IMR-90 (cell line): ENCODE measurements at regions not wholly inside any gene's neighbourhood (a gene's known extent, or its start where the extent isn't known, plus 50 kb on each side); places are given as distances from the start of the nearest gene placed in this dataset.

Experiments used
- ATAC-seq: fragments of 200-7000 bp; cut with Tn5 transposase; 2 replicates; pipeline ENCODE4 v1.9.1; 2020; ENCODE audit warnings: low read depth, mild to moderate bottlenecking, moderate library complexity
- BruUV-seq: library from RNA; stranded (reverse); fragments of 400-500 nt; replicated peaks from 2 replicates; lab custom pipeline; 2021; lab: Mats Ljungman, UMichigan
- CTCF ChIA-PET: fragments of 300-600 bp; formaldehyde crosslinking; extraction: SDS; loops from one replicate; lab custom pipeline; 2021; ENCODE audit warnings: antibody characterized with exemption; lab: Yijun Ruan, JAX
- POLR2A ChIA-PET: fragments of 300-600 bp; sonication (Branson Sonifier 250); formaldehyde crosslinking; loops from one replicate; lab custom pipeline; 2022; ENCODE audit warnings: antibody characterized with exemption; ENCODE audit not compliant: unreplicated experiment; lab: Charles Lee
- DNase-seq: peaks from one replicate; pipeline ENCODE4 v3.0.0; 2013
- H2AFZ ChIP-seq: replicated peaks from 2 replicates; pipeline ENCODE3; 2013; ENCODE audit warnings: low read length, mild to moderate bottlenecking; ENCODE audit not compliant: poor library complexity
- H2AK5ac ChIP-seq: 2 replicates; pipeline ENCODE4 v1.6.1; 2013; ENCODE audit warnings: low read depth, low read length, inconsistent platforms
- H2AK9ac ChIP-seq: replicated peaks from 2 replicates; pipeline ENCODE3; 2013; ENCODE audit warnings: mild to moderate bottlenecking, low read depth, low read length, moderate library complexity; ENCODE audit not compliant: poor library complexity
- H2BK120ac ChIP-seq: 2 replicates; pipeline ENCODE4 v1.6.1; 2013; ENCODE audit warnings: low read depth, low read length, inconsistent platforms
- H2BK15ac ChIP-seq: 3 replicates; pipeline ENCODE4 v1.6.1; 2013; ENCODE audit warnings: low read depth, low read length, inconsistent platforms
- H2BK20ac ChIP-seq: 2 replicates; pipeline ENCODE4 v1.6.1; 2013; ENCODE audit warnings: low read depth, mild to moderate bottlenecking, inconsistent platforms, low read length, moderate library complexity
- H2BK5ac ChIP-seq: 2 replicates; pipeline ENCODE4 v1.6.1; 2013; ENCODE audit warnings: mild to moderate bottlenecking, low read depth, low read length, inconsistent platforms; ENCODE audit not compliant: poor library complexity, severe bottlenecking
- H3K14ac ChIP-seq: replicated peaks from 2 replicates; pipeline ENCODE4 v1.6.1; 2013; ENCODE audit warnings: low read depth, low read length, inconsistent platforms
- H3K18ac ChIP-seq: 2 replicates; pipeline ENCODE4 v1.6.1; 2013; ENCODE audit warnings: low read depth, low read length, control low read depth
- H3K23ac ChIP-seq: 2 replicates; pipeline ENCODE4 v1.6.1; 2013; ENCODE audit warnings: low read depth, low read length, inconsistent platforms
- H3K27ac ChIP-seq: 2 replicates; pipeline ENCODE4 v1.5.1; 2013; ENCODE audit warnings: mild to moderate bottlenecking, control low read depth, low read length; ENCODE audit not compliant: insufficient read depth
- H3K27me3 ChIP-seq: 2 replicates; pipeline ENCODE4 v1.6.1; 2013; ENCODE audit warnings: low read length; ENCODE audit not compliant: control insufficient read depth, insufficient read depth
- H3K36me3 ChIP-seq: 2 replicates; pipeline ENCODE4 v1.6.1; 2013; ENCODE audit warnings: low read length, mixed read lengths; ENCODE audit not compliant: control insufficient read depth, insufficient read depth
- H3K4ac ChIP-seq: 2 replicates; pipeline ENCODE4 v1.6.1; 2013; ENCODE audit warnings: low read depth, low read length, inconsistent platforms
- H3K4me1 ChIP-seq: 2 replicates; pipeline ENCODE4 v1.6.1; 2013; ENCODE audit warnings: low read length, mixed read lengths; ENCODE audit not compliant: control insufficient read depth, insufficient read depth
- H3K4me2 ChIP-seq: 2 replicates; pipeline ENCODE4 v1.6.1; 2013; ENCODE audit warnings: low read depth, mild to moderate bottlenecking, control low read depth, low read length, moderate library complexity
- H3K4me3 ChIP-seq: 2 replicates; pipeline ENCODE4 v1.5.1; 2013; ENCODE audit warnings: low read depth, mild to moderate bottlenecking, control low read depth, low read length, moderate library complexity; ENCODE audit not compliant: insufficient read depth
- H3K56ac ChIP-seq: 2 replicates; pipeline ENCODE4 v1.6.1; 2013; ENCODE audit warnings: low read length, inconsistent platforms; ENCODE audit not compliant: insufficient read depth; ENCODE audit errors: extremely low read depth
- H3K79me1 ChIP-seq, 2 experiments: 2 replicates each; pipeline ENCODE4 v1.6.1; 2013; ENCODE audit warnings: low read length in 2 of 2, inconsistent platforms in 1 of 2, low read depth in 1 of 2
- H3K9ac ChIP-seq: 2 replicates; pipeline ENCODE4 v1.6.1; 2013; ENCODE audit warnings: low read depth, low read length, control low read depth
- H3K9me1 ChIP-seq: 2 replicates; pipeline ENCODE4 v1.6.1; 2013; ENCODE audit warnings: low read length, inconsistent platforms; ENCODE audit not compliant: insufficient read depth
- H3K9me3 ChIP-seq: 2 replicates; pipeline ENCODE4 v1.6.1; 2013; ENCODE audit warnings: low read length; ENCODE audit not compliant: control insufficient read depth, insufficient read depth
- H4K20me1 ChIP-seq: 2 replicates; pipeline ENCODE4 v1.6.1; 2013; ENCODE audit warnings: low read length, inconsistent platforms; ENCODE audit not compliant: insufficient read depth
- H4K5ac ChIP-seq: 2 replicates; pipeline ENCODE4 v1.6.1; 2013; ENCODE audit warnings: mild to moderate bottlenecking, low read depth, low read length, control low read depth
- H4K8ac ChIP-seq, 2 experiments: 2 replicates each; pipeline ENCODE4 v1.6.1; 2013; ENCODE audit warnings: low read depth in 2 of 2, low read length in 2 of 2, control low read depth in 1 of 2, inconsistent platforms in 1 of 2
- H4K91ac ChIP-seq: 2 replicates; pipeline ENCODE4 v1.6.1; 2013; ENCODE audit warnings: low read depth, low read length, inconsistent platforms; ENCODE audit not compliant: insufficient read depth
- BHLHE40 ChIP-seq: fragments of 150-350 bp; IDR thresholded peaks from 2 replicates; pipeline ENCODE4 v1.6.1; 2016; ENCODE audit warnings: mild to moderate bottlenecking, low read depth, low read length
- CEBPB ChIP-seq: IDR thresholded peaks from 2 replicates; pipeline ENCODE4 v1.6.1; 2012; ENCODE audit warnings: low read depth, low read length, improper control_type of control experiment
- CHD1 ChIP-seq: IDR thresholded peaks from 2 replicates; pipeline ENCODE4 v1.6.1; 2012; ENCODE audit warnings: low read depth, low read length, improper control_type of control experiment
- FOS ChIP-seq: fragments of 150-350 bp; IDR thresholded peaks from 2 replicates; pipeline ENCODE4 v1.6.1; 2016; ENCODE audit warnings: low read depth, low read length
- MAFK ChIP-seq: IDR thresholded peaks from 2 replicates; pipeline ENCODE4 v1.6.1; 2012; ENCODE audit warnings: low read depth, low read length, improper control_type of control experiment
- MAZ ChIP-seq: IDR thresholded peaks from 2 replicates; pipeline ENCODE4 v1.6.1; 2012; ENCODE audit warnings: low read depth, mild to moderate bottlenecking, low read length, improper control_type of control experiment, moderate library complexity, borderline replicate concordance
- MXI1 ChIP-seq: IDR thresholded peaks from 2 replicates; pipeline ENCODE4 v1.6.1; 2012; ENCODE audit warnings: low read depth, mild to moderate bottlenecking, low read length, moderate library complexity, borderline replicate concordance
- NFE2L2 ChIP-seq: fragments of 150-350 bp; IDR thresholded peaks from 2 replicates; pipeline ENCODE4 v1.6.1; 2016; ENCODE audit warnings: low read depth, mild to moderate bottlenecking, low read length
- POLR2A ChIP-seq: IDR thresholded peaks from 2 replicates; pipeline ENCODE4 v1.6.1; 2012; ENCODE audit warnings: mild to moderate bottlenecking, low read depth, low read length
- RAD21 ChIP-seq: IDR thresholded peaks from 2 replicates; pipeline ENCODE4 v1.6.1; 2012; ENCODE audit warnings: low read length, improper control_type of control experiment
- RCOR1 ChIP-seq: IDR thresholded peaks from 2 replicates; pipeline ENCODE4 v1.6.1; 2012; ENCODE audit warnings: mild to moderate bottlenecking, low read length, improper control_type of control experiment; ENCODE audit not compliant: insufficient replicate concordance
- RFX5 ChIP-seq: IDR thresholded peaks from 2 replicates; pipeline ENCODE4 v1.8.0; 2012; ENCODE audit warnings: low read depth, mild to moderate bottlenecking, low read length, moderate library complexity
- SMC3 ChIP-seq: fragments of 150-350 bp; IDR thresholded peaks from 2 replicates; pipeline ENCODE4 v1.6.1; 2016; ENCODE audit warnings: low read depth, mild to moderate bottlenecking, antibody characterized with exemption, low read length, moderate library complexity
- WGBS, 2 experiments: methylation state at CpG; one replicate each; pipeline versions ENCODE4 v1.1.5 to v1.1.7; 2013; ENCODE audit warnings: missing lambda C conversion rate in 2 of 2; ENCODE audit not compliant: insufficient read length in 1 of 2; ENCODE audit errors: extremely low coverage in 2 of 2; 5-methylcytosine and 5-hydroxymethylcytosine counted together
- dilution Hi-C: fragments of 300-500 bp; cut with HindIII; formaldehyde crosslinking; loops from one replicate; pipeline ENCODE4 v1.14.3; 2018; ENCODE audit warnings: low sequenced_read_pairs; ENCODE audit not compliant: unreplicated experiment
- in situ Hi-C: fragments of 300-500 bp; cut with MboI; formaldehyde crosslinking; loops from 3 replicates; pipeline ENCODE4 v1.14.3; 2019; ENCODE audit warnings: low sequenced_read_pairs, inconsistent platforms, mixed read lengths
- intact Hi-C: fragments of 100-400 bp; cut with micrococcal nuclease; formaldehyde crosslinking; loops from 2 replicates; pipeline ENCODE4 v1.10.0; 2022
- TF ChIP-seq, protein P1 (sequence below): conservative IDR thresholded peaks from 2 replicates; pipeline ENCODE4 v1.5.1; 2012; ENCODE audit warnings: mild to moderate bottlenecking, low read depth, low read length, improper control_type of control experiment
- TF ChIP-seq, protein P2 (sequence below): fragments of 150-350 bp; IDR thresholded peaks from 2 replicates; pipeline ENCODE4 v1.6.1; 2017; ENCODE audit warnings: mild to moderate bottlenecking, antibody characterized with exemption, low read length, low read depth
- TF ChIP-seq, protein P3 (sequence below): fragments of 150-350 bp; IDR thresholded peaks from 2 replicates; pipeline ENCODE4 v1.6.1; 2016; ENCODE audit warnings: low read depth, mild to moderate bottlenecking, low read length, moderate library complexity, borderline replicate concordance

DNA sequence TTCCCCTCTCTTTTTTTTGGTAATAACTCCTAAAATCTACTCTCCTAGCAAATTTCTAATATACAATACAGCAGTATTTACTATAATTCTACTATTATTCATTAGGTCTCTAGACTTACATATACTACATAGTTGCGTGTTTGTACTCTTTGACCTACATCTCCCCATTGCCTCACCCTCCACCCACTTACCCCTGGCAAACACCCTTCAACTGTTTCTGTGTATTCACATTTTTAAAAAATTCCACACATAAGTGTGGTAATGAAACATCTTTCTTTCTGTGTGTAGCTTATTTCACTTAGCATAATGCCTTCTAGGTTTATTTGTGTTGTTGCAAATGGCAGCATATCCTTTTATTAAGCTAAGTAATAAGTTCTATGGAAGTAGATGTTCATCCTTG is 336.0 kb downstream of the CCDC85A start:
- no peak overlapping the region for H3K56ac ChIP-seq
- no peak overlapping the region for H3K18ac ChIP-seq
- CTCF ChIA-PET, result no interaction called here
- H3K23ac ChIP-seq, result no peak overlapping the region
- no TSS peak for BruUV-seq
- H2BK120ac ChIP-seq, result no peak overlapping the region
- POLR2A ChIA-PET, result no interaction called here
- no peaks in the 10 kb centered on the region for H3K9me1 ChIP-seq
- no peak overlapping the region for H3K4me2 ChIP-seq
- no peak overlapping the region for H3K27ac ChIP-seq
- no peaks in the 10 kb centered on the region for H3K36me3 ChIP-seq
- no peaks in the 10 kb centered on the region for H4K20me1 ChIP-seq
- H2BK5ac ChIP-seq, result no peak overlapping the region
- H4K5ac ChIP-seq, result no peak overlapping the region
- H3K4me3 ChIP-seq, result no peak overlapping the region
- WGBS, 2 experiments, result no CpG with 5 or more reads among the region's 1 CpG
- dilution Hi-C loops (no loop called here), in situ Hi-C loops (no loop called here), intact Hi-C loops (no loop called here)
- no peak overlapping the region for H2AFZ ChIP-seq
- H4K91ac ChIP-seq, result no peak overlapping the region
- peaks cover 8% of the 10 kb centered on the region for H3K9me3 ChIP-seq
- ATAC-seq, result no peak
- H2BK20ac ChIP-seq, result no peak overlapping the region
- no peak overlapping the region for H4K8ac ChIP-seq
- no peak for DNase-seq
- H3K14ac ChIP-seq, result no peak overlapping the region
- H3K4ac ChIP-seq, result no peak overlapping the region
- no peak overlapping the region for H3K9ac ChIP-seq
- H2BK15ac ChIP-seq, result no peak overlapping the region
- TF ChIP-seq, protein P1, sequence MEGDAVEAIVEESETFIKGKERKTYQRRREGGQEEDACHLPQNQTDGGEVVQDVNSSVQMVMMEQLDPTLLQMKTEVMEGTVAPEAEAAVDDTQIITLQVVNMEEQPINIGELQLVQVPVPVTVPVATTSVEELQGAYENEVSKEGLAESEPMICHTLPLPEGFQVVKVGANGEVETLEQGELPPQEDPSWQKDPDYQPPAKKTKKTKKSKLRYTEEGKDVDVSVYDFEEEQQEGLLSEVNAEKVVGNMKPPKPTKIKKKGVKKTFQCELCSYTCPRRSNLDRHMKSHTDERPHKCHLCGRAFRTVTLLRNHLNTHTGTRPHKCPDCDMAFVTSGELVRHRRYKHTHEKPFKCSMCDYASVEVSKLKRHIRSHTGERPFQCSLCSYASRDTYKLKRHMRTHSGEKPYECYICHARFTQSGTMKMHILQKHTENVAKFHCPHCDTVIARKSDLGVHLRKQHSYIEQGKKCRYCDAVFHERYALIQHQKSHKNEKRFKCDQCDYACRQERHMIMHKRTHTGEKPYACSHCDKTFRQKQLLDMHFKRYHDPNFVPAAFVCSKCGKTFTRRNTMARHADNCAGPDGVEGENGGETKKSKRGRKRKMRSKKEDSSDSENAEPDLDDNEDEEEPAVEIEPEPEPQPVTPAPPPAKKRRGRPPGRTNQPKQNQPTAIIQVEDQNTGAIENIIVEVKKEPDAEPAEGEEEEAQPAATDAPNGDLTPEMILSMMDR, result no peak
- TF ChIP-seq RCOR1, result no peak
- no peak for TF ChIP-seq NFE2L2
- no peak for TF ChIP-seq MAFK
- no peak for TF ChIP-seq RFX5
- TF ChIP-seq MXI1, result no peak
- TF ChIP-seq CHD1, result no peak
- no peak for TF ChIP-seq MAZ
- TF ChIP-seq, protein P2, sequence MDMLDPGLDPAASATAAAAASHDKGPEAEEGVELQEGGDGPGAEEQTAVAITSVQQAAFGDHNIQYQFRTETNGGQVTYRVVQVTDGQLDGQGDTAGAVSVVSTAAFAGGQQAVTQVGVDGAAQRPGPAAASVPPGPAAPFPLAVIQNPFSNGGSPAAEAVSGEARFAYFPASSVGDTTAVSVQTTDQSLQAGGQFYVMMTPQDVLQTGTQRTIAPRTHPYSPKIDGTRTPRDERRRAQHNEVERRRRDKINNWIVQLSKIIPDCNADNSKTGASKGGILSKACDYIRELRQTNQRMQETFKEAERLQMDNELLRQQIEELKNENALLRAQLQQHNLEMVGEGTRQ, result no peak
- TF ChIP-seq, protein P3, sequence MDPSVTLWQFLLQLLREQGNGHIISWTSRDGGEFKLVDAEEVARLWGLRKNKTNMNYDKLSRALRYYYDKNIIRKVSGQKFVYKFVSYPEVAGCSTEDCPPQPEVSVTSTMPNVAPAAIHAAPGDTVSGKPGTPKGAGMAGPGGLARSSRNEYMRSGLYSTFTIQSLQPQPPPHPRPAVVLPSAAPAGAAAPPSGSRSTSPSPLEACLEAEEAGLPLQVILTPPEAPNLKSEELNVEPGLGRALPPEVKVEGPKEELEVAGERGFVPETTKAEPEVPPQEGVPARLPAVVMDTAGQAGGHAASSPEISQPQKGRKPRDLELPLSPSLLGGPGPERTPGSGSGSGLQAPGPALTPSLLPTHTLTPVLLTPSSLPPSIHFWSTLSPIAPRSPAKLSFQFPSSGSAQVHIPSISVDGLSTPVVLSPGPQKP, result no peak
- TF ChIP-seq SMC3, result no peak
- TF ChIP-seq CEBPB, result no peak
- no peak for TF ChIP-seq POLR2A
- no peak for TF ChIP-seq RAD21
- TF ChIP-seq BHLHE40, result no peak
- TF ChIP-seq FOS, result no peak
- H2AK9ac ChIP-seq, result no peak overlapping the region
- no peak overlapping the region for H2AK5ac ChIP-seq
- H3K79me1 ChIP-seq, result no peaks in the 10 kb centered on the region
- H3K4me1 ChIP-seq, result no peaks in the 10 kb centered on the region
- no peaks in the 10 kb centered on the region for H3K27me3 ChIP-seq
